Upper lobe of left lung (tissue), 4 donors: ENCODE measurements at regions not wholly inside any gene's neighbourhood (a gene's known extent, or its start where the extent isn't known, plus 50 kb on each side); places are given as distances from the start of the nearest gene placed in this dataset.

Source experiments
- EP300 ChIP-seq, 4 donors: sonication (generic); formaldehyde crosslinking; IDR thresholded peaks; one replicate each; pipeline ENCODE4 v1.5.1; 2017; ENCODE audit warnings: antibody characterized with exemption in 4 of 4, control low read depth in 2 of 4
- POLR2A ChIP-seq, 4 donors: fragments of 450-650 bp; IDR thresholded peaks; one replicate each; pipeline ENCODE4 v1.5.1; 2016 to 2017; ENCODE audit warnings: antibody characterized with exemption in 4 of 4, mild to moderate bottlenecking in 2 of 4
- TF ChIP-seq, protein P1 (sequence below), 6 experiments: fragments of 450-650 bp in 4 of 6; fragments of 200-600 bp in 2 of 6; sonication (generic) in 2 of 6; IDR thresholded peaks; one replicate each; pipeline ENCODE4 v1.5.1; 2016 to 2019; ENCODE audit warnings: antibody characterized with exemption in 6 of 6

DNA sequence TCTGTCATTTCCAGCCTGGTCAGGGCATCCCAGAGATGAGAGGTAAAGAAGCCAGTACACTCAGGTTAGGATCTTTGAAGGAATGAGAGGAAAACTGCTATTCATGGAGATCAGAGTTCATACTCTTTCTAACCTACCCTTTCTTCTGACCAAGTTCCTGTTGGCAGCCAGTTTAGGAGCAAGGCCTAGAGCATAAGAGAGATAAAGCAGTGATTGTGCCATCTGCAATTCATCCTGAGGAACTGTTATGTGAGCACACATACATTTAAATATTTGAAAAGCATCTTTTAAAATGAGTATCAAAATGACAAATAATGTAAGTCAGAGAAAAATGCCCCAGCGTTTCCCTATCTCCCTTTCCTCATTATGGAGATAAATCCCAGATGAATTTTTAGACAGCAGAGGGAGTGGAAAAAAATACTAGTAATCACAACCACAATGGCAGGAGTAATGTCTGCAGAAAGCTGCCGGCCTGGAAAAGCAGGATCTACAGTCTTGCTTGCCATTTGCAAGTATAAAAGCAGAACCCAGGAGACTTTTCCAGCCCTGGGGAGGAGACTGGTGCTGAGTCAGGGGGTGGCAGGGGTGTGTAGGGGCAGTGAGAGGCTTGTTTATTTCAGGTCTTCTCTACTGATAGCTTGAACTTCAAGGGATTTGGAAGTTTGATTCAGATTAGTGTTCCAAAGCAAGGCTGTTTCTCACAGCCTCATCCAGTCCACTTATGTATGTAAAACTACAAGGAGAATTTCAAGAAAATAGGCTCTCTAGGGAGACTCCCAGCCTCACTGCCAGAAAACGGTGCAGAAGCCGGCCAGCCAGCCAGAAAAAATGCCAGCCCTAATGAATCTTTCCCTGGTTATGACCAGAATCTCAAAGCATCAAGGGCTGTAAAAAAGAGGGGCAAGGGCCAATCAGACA is 1052.4 kb downstream of the TUSC7 start:
- TF ChIP-seq, protein P1, sequence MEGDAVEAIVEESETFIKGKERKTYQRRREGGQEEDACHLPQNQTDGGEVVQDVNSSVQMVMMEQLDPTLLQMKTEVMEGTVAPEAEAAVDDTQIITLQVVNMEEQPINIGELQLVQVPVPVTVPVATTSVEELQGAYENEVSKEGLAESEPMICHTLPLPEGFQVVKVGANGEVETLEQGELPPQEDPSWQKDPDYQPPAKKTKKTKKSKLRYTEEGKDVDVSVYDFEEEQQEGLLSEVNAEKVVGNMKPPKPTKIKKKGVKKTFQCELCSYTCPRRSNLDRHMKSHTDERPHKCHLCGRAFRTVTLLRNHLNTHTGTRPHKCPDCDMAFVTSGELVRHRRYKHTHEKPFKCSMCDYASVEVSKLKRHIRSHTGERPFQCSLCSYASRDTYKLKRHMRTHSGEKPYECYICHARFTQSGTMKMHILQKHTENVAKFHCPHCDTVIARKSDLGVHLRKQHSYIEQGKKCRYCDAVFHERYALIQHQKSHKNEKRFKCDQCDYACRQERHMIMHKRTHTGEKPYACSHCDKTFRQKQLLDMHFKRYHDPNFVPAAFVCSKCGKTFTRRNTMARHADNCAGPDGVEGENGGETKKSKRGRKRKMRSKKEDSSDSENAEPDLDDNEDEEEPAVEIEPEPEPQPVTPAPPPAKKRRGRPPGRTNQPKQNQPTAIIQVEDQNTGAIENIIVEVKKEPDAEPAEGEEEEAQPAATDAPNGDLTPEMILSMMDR (IDR thresholded peaks at IDR 0.05): no peak
- TF ChIP-seq POLR2A (IDR thresholded peaks at IDR 0.05) (no peak), EP300 (IDR thresholded peaks at IDR 0.05) (no peak)
